ENCODE measurements at regions not wholly inside any gene's neighbourhood (a gene's known extent, or its start where the extent isn't known, plus 50 kb on each side); places are given as distances from the start of the nearest gene placed in this dataset.

- H3K36me3 ChIP-seq (ENCODE audit: insufficient read depth, low read length, poor library complexity, severe bottlenecking) = no peaks in the 10 kb centered on the region
- intact Hi-C loops (cut with micrococcal nuclease; ENCODE audit: unreplicated experiment) = no loop called here
- ChIA-PET CTCF (no interaction called here), POLR2A (ENCODE audit: low non-redundant PET) (no interaction called here)
- peaks cover 17% of the 10 kb centered on the region for H3K4me1 ChIP-seq (ENCODE audit: insufficient read depth, low read length, poor library complexity, severe bottlenecking)
- TF ChIP-seq EZH2 (IDR thresholded peaks at IDR 0.05; ENCODE audit: borderline replicate concordance, low read depth, low read length, poor library complexity, severe bottlenecking) (no peak), CTCF (conservative IDR thresholded peaks at IDR 0.05; ENCODE audit: low read depth, low read length) (no peak)
- DNase-seq (ENCODE audit: low spot score) = no peak
- H3K4me3 ChIP-seq (ENCODE audit: low read depth, low read length, poor library complexity, severe bottlenecking) = no peak overlapping the region
- H3K27ac ChIP-seq (ENCODE audit: low read depth, low read length, poor library complexity, severe bottlenecking) = no peak overlapping the region
- H3K9me3 ChIP-seq (ENCODE audit: low read depth, low read length, poor library complexity, severe bottlenecking) = no peaks in the 10 kb centered on the region
- H3K27me3 ChIP-seq (replicated peaks; ENCODE audit: insufficient read depth, low read depth, low read length, poor library complexity) = peaks cover 9% of the 10 kb centered on the region
- no TSS peak for BruUV-seq (replicated peaks)
Observed at GRCh38 chr1:83509301-83509781, 489.6 kb downstream of the TTLL7 start.

- Histone ChIP-seq H3K4me1 (ENCODE audit: insufficient read depth, low read length, poor library complexity, severe bottlenecking) (peaks cover 17% of the 10 kb centered on the region), H3K36me3 (ENCODE audit: insufficient read depth, low read length, poor library complexity, severe bottlenecking) (no peaks in the 10 kb centered on the region), H3K4me3 (ENCODE audit: low read depth, low read length, poor library complexity, severe bottlenecking) (no peak overlapping the region), H3K9me3 (ENCODE audit: low read depth, low read length, poor library complexity, severe bottlenecking) (no peaks in the 10 kb centered on the region), H3K27me3 (replicated peaks; ENCODE audit: insufficient read depth, low read depth, low read length, poor library complexity) (peaks cover 13% of the 10 kb centered on the region), H3K27ac (ENCODE audit: low read depth, low read length, poor library complexity, severe bottlenecking) (no peak overlapping the region)
- TF ChIP-seq CTCF (conservative IDR thresholded peaks at IDR 0.05; ENCODE audit: low read depth, low read length) (no peak), EZH2 (IDR thresholded peaks at IDR 0.05; ENCODE audit: borderline replicate concordance, low read depth, low read length, poor library complexity, severe bottlenecking) (no peak)
- POLR2A ChIA-PET (ENCODE audit: low non-redundant PET) = no interaction called here
- no peak for DNase-seq (ENCODE audit: low spot score)
- intact Hi-C loops (cut with micrococcal nuclease; ENCODE audit: unreplicated experiment) = no loop called here
- no TSS peak for BruUV-seq (replicated peaks)
- CTCF ChIA-PET = no interaction called here
Observed at GRCh38 chr1:83508485-83509151, 490.3 kb downstream of the TTLL7 start.

- Histone ChIP-seq H3K9me3 (ENCODE audit: low read depth, low read length, poor library complexity, severe bottlenecking) (no peaks in the 10 kb centered on the region), H3K4me3 (ENCODE audit: low read depth, low read length, poor library complexity, severe bottlenecking) (no peak overlapping the region), H3K27me3 (replicated peaks; ENCODE audit: insufficient read depth, low read depth, low read length, poor library complexity) (peaks cover 41% of the 10 kb centered on the region), H3K4me1 (ENCODE audit: insufficient read depth, low read length, poor library complexity, severe bottlenecking) (peaks cover 7% of the 10 kb centered on the region), H3K27ac (ENCODE audit: low read depth, low read length, poor library complexity, severe bottlenecking) (no peak overlapping the region), H3K36me3 (ENCODE audit: insufficient read depth, low read length, poor library complexity, severe bottlenecking) (no peaks in the 10 kb centered on the region)
- no peak for TF ChIP-seq EZH2 (IDR thresholded peaks at IDR 0.05; ENCODE audit: borderline replicate concordance, low read depth, low read length, poor library complexity, severe bottlenecking)
- TF ChIP-seq CTCF (conservative IDR thresholded peaks at IDR 0.05; ENCODE audit: low read depth, low read length) = no peak
- CTCF ChIA-PET = no interaction called here
- intact Hi-C loops (cut with micrococcal nuclease; ENCODE audit: unreplicated experiment) = no loop called here
- POLR2A ChIA-PET (ENCODE audit: low non-redundant PET) = no interaction called here
- no TSS peak for BruUV-seq (replicated peaks)
- DNase-seq (ENCODE audit: low spot score) = no peak
Observed at GRCh38 chr1:83505148-83505547, 493.8 kb downstream of the TTLL7 start.

All from A673 (cell line).